PC-3 (cell line): ENCODE measurements at regions not wholly inside any gene's neighbourhood (a gene's known extent, or its start where the extent isn't known, plus 50 kb on each side); places are given as distances from the start of the nearest gene placed in this dataset.

Experiments used
- ATAC-seq: fragments of 200-7000 bp; cut with Tn5 transposase; 2 replicates; pipeline ENCODE4 v1.9.1; 2020; ENCODE audit warnings: mild to moderate bottlenecking, moderate library complexity
- BruUV-seq: library from RNA; stranded (reverse); fragments of 400-500 nt; replicated peaks from 2 replicates; lab custom pipeline; 2021; lab: Mats Ljungman, UMichigan
- CTCF ChIA-PET: fragments of 300-600 bp; sonication (Branson Sonifier 250); formaldehyde crosslinking; loops from one replicate; lab custom pipeline; 2022; ENCODE audit warnings: antibody characterized with exemption; lab: Charles Lee
- POLR2A ChIA-PET: fragments of 300-600 bp; sonication (Branson Sonifier 250); formaldehyde crosslinking; loops from one replicate; lab custom pipeline; 2022; ENCODE audit warnings: antibody characterized with exemption; ENCODE audit not compliant: unreplicated experiment; lab: Charles Lee
- DNase-seq: peaks from one replicate; pipeline ENCODE4 v3.0.0-alpha.2; 2015
- H2AFZ ChIP-seq: fragments of 300-600 bp; sonication (generic); 2 replicates; pipeline ENCODE4 v1.6.0; 2016; ENCODE audit warnings: antibody characterized with exemption, low read length
- H3F3A ChIP-seq: fragments of 300-600 bp; sonication (generic); one replicate; pipeline ENCODE4 v1.6.0; 2017; ENCODE audit warnings: antibody characterized with exemption, low read length, control low read depth, mild to moderate bottlenecking; ENCODE audit not compliant: unreplicated experiment
- H3K27ac ChIP-seq: fragments of 300-600 bp; sonication (generic); 2 replicates; pipeline ENCODE4 v1.5.1; 2016; ENCODE audit warnings: mild to moderate bottlenecking, low read length
- H3K27me3 ChIP-seq: fragments of 300-600 bp; sonication (generic); 2 replicates; pipeline ENCODE4 v1.6.1; 2016; ENCODE audit warnings: low read length, mixed read lengths
- H3K36me3 ChIP-seq: fragments of 300-600 bp; sonication (generic); 2 replicates; pipeline ENCODE4 v1.6.1; 2016; ENCODE audit warnings: low read depth, mixed run types, low read length, mixed read lengths
- H3K4me1 ChIP-seq: fragments of 300-600 bp; sonication (generic); 2 replicates; pipeline ENCODE4 v1.5.1; 2016; ENCODE audit warnings: low read length; ENCODE audit not compliant: insufficient read depth
- H3K4me2 ChIP-seq: fragments of 300-600 bp; sonication (generic); 2 replicates; pipeline ENCODE4 v1.6.0; 2016; ENCODE audit warnings: low read length
- H3K4me3 ChIP-seq: fragments of 300-600 bp; sonication (generic); 2 replicates; pipeline ENCODE4 v1.5.1; 2016; ENCODE audit warnings: mild to moderate bottlenecking, low read length, mixed read lengths
- H3K79me2 ChIP-seq: fragments of 300-600 bp; sonication (generic); 2 replicates; pipeline ENCODE4 v1.6.1; 2017; ENCODE audit warnings: low read length, mixed read lengths
- H3K9ac ChIP-seq: fragments of 300-600 bp; sonication (generic); 2 replicates; pipeline ENCODE4 v1.6.0; 2016; ENCODE audit warnings: mild to moderate bottlenecking, low read length
- H3K9me2 ChIP-seq: fragments of 300-600 bp; sonication (generic); replicated peaks from 2 replicates; pipeline ENCODE4 v1.6.1; 2016; ENCODE audit warnings: mixed run types, low read length, mixed read lengths
- H3K9me3 ChIP-seq: fragments of 300-600 bp; sonication (generic); 2 replicates; pipeline ENCODE4 v1.6.1; 2016; ENCODE audit warnings: low read length, mixed read lengths
- H4K20me1 ChIP-seq: fragments of 300-600 bp; sonication (generic); 2 replicates; pipeline ENCODE4 v1.6.1; 2016; ENCODE audit warnings: low read length, mixed read lengths
- CTCF ChIP-seq: fragments of 300-600 bp; sonication (generic); conservative IDR thresholded peaks from 2 replicates; pipeline ENCODE4 v1.5.1; 2017; ENCODE audit warnings: antibody characterized with exemption, low read depth, mild to moderate bottlenecking, low read length
- EZH2 ChIP-seq: fragments of 300-600 bp; sonication (generic); IDR thresholded peaks from one replicate; pipeline ENCODE4 v1.6.1; 2017; ENCODE audit warnings: antibody characterized with exemption, mild to moderate bottlenecking, low read length; ENCODE audit not compliant: unreplicated experiment
- EZH2phosphoT487 ChIP-seq: fragments of 300-600 bp; sonication (generic); IDR thresholded peaks from 2 replicates; pipeline ENCODE4 v1.6.1; 2018; ENCODE audit warnings: mild to moderate bottlenecking, antibody characterized with exemption, low read length, borderline replicate concordance
- intact Hi-C: fragments of 100-400 bp; cut with micrococcal nuclease; formaldehyde crosslinking; loops from 2 replicates; pipeline ENCODE4 v1.9.0; 2023

GRCh38 chr18:70523792-70524182, 234.9 kb downstream of the SOCS6 start:
- Histone ChIP-seq H3K9ac (no peak overlapping the region), H2AFZ (no peak overlapping the region), H3F3A (no peaks in the 10 kb centered on the region), H3K4me3 (no peak overlapping the region), H3K36me3 (no peaks in the 10 kb centered on the region), H4K20me1 (no peaks in the 10 kb centered on the region), H3K4me2 (no peak overlapping the region), H3K27me3 (peaks cover 30% of the 10 kb centered on the region; the same call in 1 of the 2 replicates), H3K9me2 (no peaks in the 10 kb centered on the region), H3K27ac (no peak overlapping the region), H3K4me1 (peaks cover 13% of the 10 kb centered on the region; the same call in 1 of the 2 replicates), H3K9me3 (no peaks in the 10 kb centered on the region), H3K79me2 (no peaks in the 10 kb centered on the region)
- DNase-seq = no peak
- peak; percentile 4; the same call in 1 of the 2 replicates for ATAC-seq
- ChIA-PET POLR2A (no interaction called here), CTCF (no interaction called here)
- no peak for TF ChIP-seq EZH2phosphoT487
- TF ChIP-seq CTCF = no peak
- no peak for TF ChIP-seq EZH2
- no TSS peak for BruUV-seq
- intact Hi-C loops = no loop called here

GRCh38 chr18:70523035-70523791, 234.4 kb downstream of the SOCS6 start:
- Histone ChIP-seq H4K20me1 (no peaks in the 10 kb centered on the region), H3K79me2 (no peaks in the 10 kb centered on the region), H3K4me3 (no peak overlapping the region), H3K27ac (no peak overlapping the region), H3K36me3 (no peaks in the 10 kb centered on the region), H3F3A (no peaks in the 10 kb centered on the region), H3K27me3 (peaks cover 36% of the 10 kb centered on the region; the same call in 1 of the 2 replicates), H3K4me1 (peaks cover 13% of the 10 kb centered on the region; the same call in 1 of the 2 replicates), H2AFZ (no peak overlapping the region), H3K9me2 (no peaks in the 10 kb centered on the region), H3K4me2 (peak overlapping the region; percentile 19; the same call in 1 of the 2 replicates), H3K9me3 (no peaks in the 10 kb centered on the region), H3K9ac (no peak overlapping the region)
- ChIA-PET POLR2A (no interaction called here), CTCF (no interaction called here)
- DNase-seq (peak; percentile 56), ATAC-seq (peak; percentile 99)
- no peak for TF ChIP-seq EZH2phosphoT487
- no peak for TF ChIP-seq EZH2
- no peak for TF ChIP-seq CTCF
- BruUV-seq = no TSS peak
- intact Hi-C loops = no loop called here

GRCh38 chr18:70522183-70522680, 233.4 kb downstream of the SOCS6 start:
- H3F3A ChIP-seq = no peaks in the 10 kb centered on the region
- TF ChIP-seq CTCF (no peak), EZH2 (no peak), EZH2phosphoT487 (no peak)
- H3K36me3 ChIP-seq = no peaks in the 10 kb centered on the region
- BruUV-seq = no TSS peak
- CTCF ChIA-PET = interaction anchor here (0.6 kb wide), 1 partner anchor 355 kb away, joined by 3 read pairs; no protein-coding TSS in a partner anchor
- H3K79me2 ChIP-seq = no peaks in the 10 kb centered on the region
- no peaks in the 10 kb centered on the region for H4K20me1 ChIP-seq
- ATAC-seq = no peak
- H3K4me1 ChIP-seq = peaks cover 13% of the 10 kb centered on the region; the same call in 1 of the 2 replicates
- no peak for DNase-seq
- H3K9me2 ChIP-seq = no peaks in the 10 kb centered on the region
- peaks cover 40% of the 10 kb centered on the region; the same call in 1 of the 2 replicates for H3K27me3 ChIP-seq
- H3K4me3 ChIP-seq = no peak overlapping the region
- intact Hi-C loops = no loop called here
- POLR2A ChIA-PET = no interaction called here
- no peak overlapping the region for H2AFZ ChIP-seq
- no peaks in the 10 kb centered on the region for H3K9me3 ChIP-seq
- H3K27ac ChIP-seq = no peak overlapping the region
- no peak overlapping the region for H3K4me2 ChIP-seq
- no peak overlapping the region for H3K9ac ChIP-seq
